ENCODE measurements at regions not wholly inside any gene's neighbourhood (a gene's known extent, or its start where the extent isn't known, plus 50 kb on each side); places are given as distances from the start of the nearest gene placed in this dataset.

DNA sequence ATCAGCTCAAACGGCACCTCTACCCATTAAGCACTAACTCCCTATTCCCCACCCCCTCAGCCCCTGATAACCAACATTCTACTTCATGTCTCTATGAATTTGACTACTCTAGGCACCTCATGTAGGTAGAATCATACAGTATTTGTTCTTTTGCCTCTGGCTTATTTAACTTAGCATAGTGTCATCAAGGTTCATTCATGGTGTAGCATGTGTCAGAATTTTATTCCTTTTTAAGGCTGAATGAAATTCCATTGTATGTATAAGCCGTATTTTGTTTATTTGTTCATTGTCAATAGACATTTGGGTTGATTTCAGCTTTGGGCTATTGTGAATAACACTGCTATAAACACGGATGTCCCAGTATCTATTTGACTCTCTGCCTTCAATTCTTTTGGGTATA, 794.9 kb upstream of the SOX9 start:
- intact Hi-C loops (cut with DNase I): no loop called here
- ATAC-seq: no peak
- DNase-seq (ENCODE audit: low spot score): no peak

DNA sequence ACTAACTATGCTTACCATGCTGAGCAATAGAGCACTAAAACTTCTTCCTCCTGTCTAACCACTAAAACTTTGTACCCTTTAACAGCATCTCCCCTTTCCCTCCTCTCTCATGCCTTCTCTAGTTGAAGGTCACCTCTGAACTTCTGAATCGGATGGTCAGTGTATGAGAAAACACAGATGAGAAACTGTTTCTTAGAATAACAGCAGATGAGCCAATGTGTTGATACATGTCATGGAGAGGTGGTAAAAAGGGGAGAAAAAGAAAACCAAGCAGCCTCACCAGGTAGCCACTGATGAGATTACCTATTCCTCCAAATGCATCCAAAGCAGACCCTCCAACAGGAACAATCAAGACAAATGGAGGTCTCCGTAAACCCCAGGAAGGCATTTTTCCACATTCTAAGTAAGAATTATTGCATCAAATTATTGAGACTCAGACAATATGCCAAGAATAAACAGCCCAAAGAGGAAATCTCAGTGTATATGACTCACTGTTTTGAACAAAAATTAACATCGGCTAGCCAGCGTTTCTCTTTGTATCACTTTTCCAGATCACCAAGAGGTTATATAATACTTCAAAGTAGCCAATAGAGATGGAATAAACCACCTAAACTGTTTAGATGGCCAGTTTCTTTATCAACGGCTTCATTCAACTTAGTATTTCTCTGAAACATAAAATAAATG, 793.3 kb upstream of the SOX9 start:
- no peak for DNase-seq (ENCODE audit: low spot score)
- intact Hi-C loops (cut with DNase I): no loop called here
- ATAC-seq: no peak

DNA sequence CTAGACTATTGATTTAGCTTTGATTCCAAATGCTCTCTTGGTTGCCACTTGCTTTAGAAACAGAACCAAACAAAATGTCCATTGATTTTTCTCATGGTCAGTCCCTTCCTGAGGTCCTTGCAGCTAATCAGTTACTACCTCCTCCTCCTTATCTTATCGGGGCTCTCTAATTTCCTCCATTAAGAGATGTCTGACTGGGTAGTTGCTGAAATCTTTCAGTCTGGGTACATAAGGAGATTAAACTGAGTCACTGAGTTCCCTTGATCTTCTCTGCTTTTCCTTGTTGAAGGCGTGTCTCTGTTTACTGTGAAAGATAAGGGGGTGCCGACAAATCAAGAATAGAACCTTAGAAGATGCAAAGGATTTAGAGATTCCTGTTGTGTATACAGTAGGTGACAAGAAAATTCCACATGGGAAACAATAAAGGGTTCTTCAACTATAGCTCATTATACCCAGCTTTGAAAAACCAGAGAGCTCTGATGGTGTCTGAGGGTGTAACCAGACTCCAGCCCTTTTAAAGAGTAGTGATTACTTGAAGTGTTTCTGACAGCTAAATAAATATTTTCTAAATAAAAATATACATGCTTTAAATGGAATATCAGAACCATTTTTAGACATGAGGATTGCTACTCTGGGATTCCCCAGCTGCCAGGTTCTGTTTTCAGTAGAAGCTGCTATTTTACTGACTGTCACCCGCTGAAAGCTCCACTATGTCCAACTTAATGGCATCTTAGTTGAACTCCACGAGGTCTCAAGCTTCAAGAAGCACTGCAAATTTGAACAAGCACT, 791.3 kb upstream of the SOX9 start:
- intact Hi-C loops (cut with DNase I): no loop called here
- ATAC-seq: no peak
- DNase-seq (ENCODE audit: low spot score): no peak

DNA sequence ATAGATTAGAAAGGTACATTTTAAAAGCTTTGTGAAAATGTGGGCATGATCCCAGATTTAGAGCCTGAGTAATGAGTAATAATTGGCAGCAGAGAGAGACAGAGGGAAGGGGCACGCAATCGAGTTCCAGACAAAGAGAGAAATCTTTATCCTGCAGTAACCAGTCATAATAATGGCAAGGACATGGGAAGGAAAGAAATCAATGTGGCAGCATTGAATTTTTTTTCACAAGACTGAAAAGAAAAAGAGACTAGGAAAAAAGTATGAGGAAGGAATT, 790.8 kb upstream of the SOX9 start:
- no peak for DNase-seq (ENCODE audit: low spot score)
- intact Hi-C loops (cut with DNase I): no loop called here
- no peak for ATAC-seq

GRCh38 chr17:71331754-71332325, 789.0 kb upstream of the SOX9 start:
- ATAC-seq (no peak), DNase-seq (ENCODE audit: low spot score) (no peak)
- intact Hi-C loops (cut with DNase I): no loop called here

DNA sequence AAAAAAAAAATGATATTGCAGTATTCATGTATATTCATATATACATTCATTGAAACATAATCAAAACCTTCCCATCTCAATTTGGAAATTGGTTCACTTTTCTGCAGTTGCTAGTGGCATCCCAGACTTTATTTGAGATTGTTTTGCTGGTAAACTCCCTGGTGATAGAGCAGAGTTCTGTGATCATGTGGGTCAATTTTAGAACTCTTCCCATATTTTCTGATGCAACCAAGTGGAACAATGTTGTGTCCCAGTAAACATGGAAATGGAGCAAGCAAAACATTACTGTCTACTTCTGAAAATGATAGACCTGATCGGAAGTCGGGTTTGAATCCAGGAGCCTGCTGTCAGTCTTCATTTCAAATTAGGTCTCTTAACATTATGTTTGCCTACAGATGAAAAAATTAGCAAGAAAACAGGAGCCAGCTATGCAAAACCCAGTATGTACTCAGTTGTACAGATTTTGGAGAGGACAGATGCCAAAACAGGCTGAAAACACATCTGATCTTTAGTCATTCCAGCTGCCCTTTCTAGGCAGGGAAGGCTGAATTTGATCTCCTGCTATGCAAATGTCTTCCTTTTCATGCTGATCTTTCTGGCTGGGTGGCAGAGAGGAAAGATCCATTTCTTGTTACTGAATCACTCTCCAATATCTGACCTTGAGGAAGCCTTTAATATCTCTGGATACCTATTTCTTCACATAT, 786.6 kb upstream of the SOX9 start:
- ATAC-seq (no peak), DNase-seq (ENCODE audit: low spot score) (no peak)
- intact Hi-C loops (cut with DNase I): no loop called here

- no peak for ATAC-seq
Observed at GRCh38 chr17:71335212-71335611, 785.6 kb upstream of the SOX9 start.

GRCh38 chr17:71337938-71338337, 782.9 kb upstream of the SOX9 start:
- DNase-seq (ENCODE audit: low spot score): no peak
- no peak for ATAC-seq
- intact Hi-C loops (cut with DNase I): no loop called here

More at GRCh38 chr17:71335212-71335611, 785.6 kb upstream of the SOX9 start:
- intact Hi-C loops (cut with DNase I): no loop called here
- DNase-seq (ENCODE audit: low spot score): no peak

GRCh38 chr17:71338396-71338795, 782.4 kb upstream of the SOX9 start:
- intact Hi-C loops (cut with DNase I): no loop called here
- ATAC-seq (no peak), DNase-seq (ENCODE audit: low spot score) (no peak)

DNA sequence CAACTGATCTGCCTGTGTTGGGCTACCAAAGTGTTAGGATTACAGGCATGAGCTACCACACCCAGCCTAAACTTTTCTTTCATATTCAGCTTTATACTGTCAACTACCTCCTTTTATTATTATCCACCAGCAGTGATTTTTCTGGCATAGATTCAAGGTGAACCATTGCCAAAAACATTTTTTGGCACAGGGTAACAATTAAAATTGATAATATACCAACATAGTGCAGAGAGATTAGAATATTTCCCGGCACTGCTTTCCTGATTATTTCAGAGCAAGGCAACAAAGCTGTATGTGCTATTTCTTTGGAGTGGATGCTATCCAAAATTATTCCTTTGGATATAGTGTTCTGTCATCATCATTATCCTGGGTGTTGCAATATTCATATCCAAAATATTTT, 781.6 kb upstream of the SOX9 start:
- intact Hi-C loops (cut with DNase I): no loop called here
- ATAC-seq (no peak), DNase-seq (ENCODE audit: low spot score) (no peak)

DNA sequence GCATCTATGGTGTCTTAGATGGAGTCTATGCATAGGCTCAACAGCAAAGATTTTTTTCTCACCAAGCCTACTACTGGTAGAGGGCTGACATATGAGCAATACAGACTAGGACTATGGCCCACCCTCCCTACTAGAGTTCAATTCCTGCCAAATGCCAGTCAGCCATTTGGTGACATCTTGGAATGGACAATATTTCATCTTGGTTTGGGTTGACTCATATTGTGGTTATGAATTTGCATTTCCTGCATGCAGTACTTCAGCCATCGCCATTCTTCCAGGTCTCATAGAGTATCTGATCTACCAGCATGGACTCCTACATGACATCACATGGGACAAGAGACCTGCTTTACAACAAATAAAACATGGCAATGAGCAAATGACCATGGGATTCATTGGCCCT, 778.1 kb upstream of the SOX9 start:
- intact Hi-C loops (cut with DNase I): no loop called here
- DNase-seq (ENCODE audit: low spot score) (no peak), ATAC-seq (no peak)

DNA sequence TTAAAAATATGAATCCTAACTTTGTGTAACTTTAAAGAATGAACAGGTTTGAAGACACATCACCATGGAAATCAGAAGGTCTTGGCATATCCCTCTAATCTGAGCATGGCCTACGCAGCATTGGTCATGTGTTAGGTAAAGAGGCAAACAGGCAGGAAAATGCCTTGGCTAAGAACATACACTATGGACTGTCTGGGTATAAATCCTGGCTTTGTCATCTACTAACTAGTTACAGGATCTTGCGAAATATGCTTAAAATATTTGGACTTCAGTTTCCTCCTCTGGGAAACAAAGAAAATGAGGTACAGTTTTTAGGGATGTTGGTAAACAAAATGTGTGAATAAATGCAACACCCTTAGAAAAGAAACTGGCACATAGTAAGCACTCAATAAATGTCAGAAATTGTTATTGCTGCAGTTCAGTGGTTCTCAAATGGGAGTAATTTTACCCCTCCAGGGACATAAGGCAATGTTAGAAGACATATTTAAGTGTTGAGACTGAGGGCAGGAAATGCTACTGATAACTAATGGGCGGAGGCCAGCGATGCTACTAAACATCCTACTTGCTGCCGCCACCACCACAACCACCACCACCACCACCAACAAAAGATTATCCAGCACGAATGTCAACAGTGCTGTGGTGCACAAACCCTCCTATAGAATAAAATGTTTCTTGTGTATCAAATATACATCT, 770.8 kb upstream of the SOX9 start:
- ATAC-seq: no peak
- intact Hi-C loops (cut with DNase I): no loop called here
- no peak for DNase-seq (ENCODE audit: low spot score)

DNA sequence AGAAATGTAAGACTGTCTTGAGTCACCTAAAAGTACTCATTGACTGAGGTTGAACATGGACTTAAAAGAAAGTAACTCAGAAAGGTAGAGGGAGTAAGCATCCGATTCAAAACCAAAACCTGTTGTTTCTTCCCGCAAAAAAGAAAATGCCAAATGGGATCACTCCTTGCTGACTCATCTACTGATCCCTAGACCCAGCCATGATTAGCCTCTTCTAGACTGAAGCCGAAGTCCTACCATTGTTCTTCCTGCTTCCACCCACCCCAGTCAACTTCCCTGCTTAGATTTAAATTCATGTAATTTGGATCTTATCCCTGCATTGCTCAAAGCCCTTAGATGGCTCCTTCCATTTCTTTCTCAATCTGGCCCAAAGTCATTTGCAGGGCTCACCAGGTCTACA, 760.5 kb upstream of the SOX9 start:
- ATAC-seq: no peak
- intact Hi-C loops (cut with DNase I): no loop called here
- DNase-seq (ENCODE audit: low spot score): no peak

GRCh38 chr17:71361656-71362450, 759.0 kb upstream of the SOX9 start:
- no peak for ATAC-seq
- intact Hi-C loops (cut with DNase I): no loop called here
- no peak for DNase-seq (ENCODE audit: low spot score)

- DNase-seq (ENCODE audit: low spot score): no peak
- ATAC-seq: no peak
- intact Hi-C loops (cut with DNase I): no loop called here
Observed at GRCh38 chr17:71363661-71364060, 757.2 kb upstream of the SOX9 start.

DNA sequence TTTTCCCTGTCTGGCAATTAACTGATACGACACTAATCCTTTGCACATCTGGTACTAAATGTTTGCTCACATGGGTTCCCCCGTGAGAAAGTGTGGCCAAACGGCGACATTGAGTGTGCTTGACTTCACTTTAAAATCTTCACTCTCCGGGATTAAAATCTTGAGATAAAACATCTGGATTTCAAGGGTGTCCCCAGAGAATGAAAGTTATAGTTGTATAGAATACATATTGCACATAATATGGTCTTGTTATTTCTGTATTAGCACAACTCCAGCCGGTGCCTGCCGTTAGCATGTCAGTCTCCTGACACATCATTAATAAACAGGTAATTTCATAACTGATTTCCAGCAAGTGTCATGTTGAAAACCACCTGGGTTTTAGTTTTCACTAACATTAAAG, 749.0 kb upstream of the SOX9 start:
- ATAC-seq (no peak), DNase-seq (ENCODE audit: low spot score) (no peak)
- intact Hi-C loops (cut with DNase I): no loop called here

DNA sequence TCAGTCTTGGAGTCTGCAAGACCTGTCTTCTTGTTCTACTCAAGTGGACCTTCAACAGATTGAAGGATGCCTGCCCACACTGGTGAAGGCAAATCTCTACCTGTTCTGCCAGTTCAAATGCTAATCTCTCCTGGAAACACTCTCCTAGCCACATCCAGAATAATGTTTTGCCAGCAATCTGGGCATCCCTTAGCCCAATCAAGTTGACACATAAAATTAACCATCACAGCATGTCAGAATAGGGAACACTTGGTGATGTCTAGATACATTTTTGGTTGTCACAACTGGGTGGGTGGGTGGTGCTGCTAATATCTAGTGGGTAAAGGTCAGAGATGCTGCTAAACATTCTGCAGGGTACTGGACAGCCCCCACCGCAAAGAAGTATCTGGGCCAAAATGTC, 744.9 kb upstream of the SOX9 start:
- ATAC-seq: no peak
- intact Hi-C loops (cut with DNase I): no loop called here
- no peak for DNase-seq (ENCODE audit: low spot score)

GRCh38 chr17:71376933-71377332, 743.9 kb upstream of the SOX9 start:
- intact Hi-C loops (cut with DNase I): no loop called here
- ATAC-seq (no peak), DNase-seq (ENCODE audit: low spot score) (no peak)

DNA sequence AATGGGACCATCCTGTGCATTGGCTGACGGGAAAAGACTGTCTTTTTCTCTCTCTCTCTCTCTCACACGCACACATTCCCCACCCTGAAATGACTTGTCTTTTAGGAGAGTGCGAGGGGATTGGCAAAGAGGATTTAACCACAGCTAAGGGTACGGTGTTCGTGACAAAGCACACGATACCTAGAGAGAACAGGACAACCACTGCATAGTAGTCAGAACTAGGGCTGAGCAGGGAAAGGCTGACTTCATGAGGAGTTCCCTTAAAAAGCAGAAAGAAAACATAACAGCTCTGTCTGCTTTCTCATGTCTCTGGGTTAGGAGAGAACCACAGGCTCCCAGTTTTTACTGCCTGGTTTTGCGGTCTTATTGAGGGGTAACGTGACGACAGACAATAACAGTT, 742.8 kb upstream of the SOX9 start:
- DNase-seq (ENCODE audit: low spot score) (no peak), ATAC-seq (no peak)
- intact Hi-C loops (cut with DNase I): no loop called here

All from sciatic nerve (tissue), 2 donors.